GM18870 (cell line): ENCODE measurements at regions not wholly inside any gene's neighbourhood (a gene's known extent, or its start where the extent isn't known, plus 50 kb on each side); places are given as distances from the start of the nearest gene placed in this dataset.

ENCODE experiments used
- ATAC-seq: cut with Tn5 transposase; IDR thresholded peaks from one replicate; pipeline ENCODE4 v1.9.1; 2021; ENCODE audit warnings: moderate library complexity; ENCODE audit not compliant: unreplicated experiment

DNA sequence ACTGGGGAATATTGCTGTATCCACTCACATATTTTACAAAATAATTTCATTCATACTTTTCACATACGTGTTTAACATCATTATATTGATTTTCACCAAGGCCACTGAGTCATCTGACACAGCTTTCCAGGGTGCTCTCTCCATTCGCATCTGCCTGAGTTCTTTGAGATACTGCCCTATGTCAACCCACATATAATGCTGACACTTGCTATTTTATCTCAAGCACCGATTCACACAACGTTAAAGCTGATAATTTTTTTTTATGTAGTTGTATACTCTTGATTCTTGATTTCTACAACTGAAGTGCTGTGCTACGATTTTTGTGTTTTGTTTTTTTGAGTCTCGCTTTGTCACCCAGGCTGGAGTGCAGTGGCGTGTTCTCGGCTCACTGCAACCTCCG lies 249.8 kb upstream of the CDIN1 start:
- ATAC-seq, result no peak

DNA sequence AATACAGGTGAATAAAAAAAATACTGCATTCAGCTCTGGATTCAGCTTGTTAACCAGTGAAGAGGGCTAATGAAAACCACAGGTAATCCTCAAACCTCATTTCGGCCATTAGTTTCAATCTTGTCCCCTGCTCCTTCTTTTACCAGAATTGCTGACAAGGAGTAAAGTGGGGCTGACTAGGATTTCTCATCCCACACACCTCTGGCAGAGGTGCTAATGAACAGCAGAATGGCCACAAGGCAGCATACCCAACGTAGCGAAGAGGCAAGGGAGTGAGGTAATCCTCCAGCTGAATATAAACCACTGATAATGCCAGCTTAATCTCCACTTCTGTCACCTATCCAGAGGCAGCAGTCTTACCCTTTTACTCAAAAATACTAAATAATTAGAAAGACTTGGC lies 248.8 kb upstream of the CDIN1 start:
- no peak for ATAC-seq

DNA sequence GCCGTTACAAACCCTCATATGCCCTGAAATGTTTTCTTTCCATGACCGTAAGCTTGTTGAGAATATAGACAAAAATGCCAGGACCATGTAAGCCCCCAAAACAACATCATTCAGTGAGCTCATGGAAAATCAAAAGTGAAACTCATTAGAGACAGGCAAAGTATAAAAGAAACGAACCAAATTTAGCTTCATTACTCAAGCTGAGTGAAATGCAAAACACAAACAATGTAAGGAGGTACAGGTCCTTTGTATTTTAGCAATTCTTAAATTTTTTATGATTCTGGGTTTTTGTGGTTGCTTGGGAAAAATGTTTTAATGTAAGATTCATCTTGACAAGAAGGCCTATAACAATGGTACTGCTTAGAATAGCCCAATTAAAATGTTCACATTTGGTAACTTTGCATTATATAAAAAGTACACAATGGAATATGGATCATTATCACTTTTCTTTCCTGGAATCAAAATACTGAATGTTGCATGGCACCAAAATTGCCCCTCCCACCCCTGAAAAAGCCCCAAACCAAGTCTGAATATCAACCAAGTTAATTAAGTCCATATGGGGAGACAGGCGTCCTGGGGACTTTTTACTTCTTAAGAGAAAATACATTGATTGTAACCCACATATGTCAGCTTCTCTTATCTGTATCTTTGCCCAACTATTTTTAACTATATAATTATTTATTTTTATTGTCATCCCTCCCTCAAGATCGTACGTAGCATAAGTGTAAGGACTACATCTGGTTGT lies 247.7 kb upstream of the CDIN1 start:
- ATAC-seq, result no peak

DNA sequence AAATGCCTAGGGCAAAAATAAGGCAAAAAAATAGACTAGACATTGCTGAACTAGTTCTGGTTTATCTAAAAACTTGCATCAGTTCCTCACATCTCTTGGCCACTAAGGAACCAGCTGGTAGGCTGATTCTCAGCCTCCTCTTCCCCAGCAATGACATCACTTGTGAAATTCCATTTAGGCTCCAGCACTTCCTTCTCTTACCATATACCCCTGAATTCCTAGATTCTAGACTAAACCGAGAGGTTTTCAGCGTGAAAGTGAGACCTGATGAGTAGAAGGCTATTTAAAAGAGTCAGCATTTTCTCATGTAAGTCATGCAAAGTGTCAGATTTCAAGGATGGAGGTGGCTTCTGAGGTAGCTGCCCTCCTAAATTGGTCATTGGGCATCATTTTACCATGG lies 247.1 kb upstream of the CDIN1 start:
- no peak for ATAC-seq

DNA sequence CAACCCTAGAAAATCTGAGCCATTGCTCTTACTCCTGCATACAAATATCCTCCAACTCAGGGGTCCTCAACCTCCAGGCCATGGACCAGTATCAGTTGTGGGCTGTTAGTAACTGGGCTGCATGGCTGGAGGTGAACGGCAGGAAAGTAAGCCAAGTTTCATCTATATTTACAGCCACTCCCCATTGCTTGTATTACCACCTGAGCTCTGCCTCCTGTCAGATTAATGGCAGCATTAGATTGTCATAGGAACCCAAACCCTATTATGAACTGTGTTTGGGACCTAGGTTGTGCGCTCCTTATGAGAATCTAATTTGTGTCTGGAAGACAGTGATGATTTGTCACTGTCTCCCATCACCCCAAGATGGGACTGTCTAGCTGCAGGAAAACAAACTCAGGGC lies 246.5 kb upstream of the CDIN1 start:
- no peak for ATAC-seq

DNA sequence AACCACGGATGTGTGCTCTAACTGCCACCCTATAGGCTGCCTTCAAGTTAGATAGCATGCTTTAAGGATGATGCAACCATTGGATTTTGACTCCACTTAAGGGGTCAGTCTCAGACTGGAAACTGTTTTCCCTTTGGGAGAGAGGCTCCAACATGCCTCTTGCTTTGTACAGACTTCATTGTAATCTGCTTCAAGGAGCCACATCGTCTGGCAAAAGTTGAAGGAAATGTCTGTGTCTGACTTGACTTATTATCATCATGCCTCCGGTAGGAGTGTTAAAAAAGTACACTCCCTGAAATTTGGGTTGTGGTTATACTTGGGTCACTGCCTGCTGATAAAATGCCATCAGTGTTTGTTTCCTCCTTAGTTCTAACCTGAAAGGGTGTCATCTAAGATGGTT lies 245.4 kb upstream of the CDIN1 start:
- no peak for ATAC-seq

DNA sequence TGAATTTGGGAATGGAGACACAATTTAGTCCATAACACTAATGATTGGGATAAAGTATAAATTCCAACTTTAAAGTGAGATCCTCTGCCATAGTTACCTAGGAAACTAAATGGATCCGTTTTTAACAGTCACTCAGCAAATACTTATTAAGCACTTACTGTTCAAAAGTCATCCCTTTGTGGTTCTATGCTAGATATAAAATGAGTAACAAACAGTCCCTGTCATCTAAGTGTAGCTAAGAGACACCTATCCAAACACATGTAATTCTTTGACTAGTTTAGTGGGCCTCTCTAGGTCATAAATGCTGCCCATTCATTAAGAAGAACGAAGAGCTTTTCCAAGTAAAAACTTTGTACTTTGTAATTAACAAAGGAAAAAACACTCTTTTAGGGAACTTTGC lies 244.2 kb upstream of the CDIN1 start:
- no peak for ATAC-seq

DNA sequence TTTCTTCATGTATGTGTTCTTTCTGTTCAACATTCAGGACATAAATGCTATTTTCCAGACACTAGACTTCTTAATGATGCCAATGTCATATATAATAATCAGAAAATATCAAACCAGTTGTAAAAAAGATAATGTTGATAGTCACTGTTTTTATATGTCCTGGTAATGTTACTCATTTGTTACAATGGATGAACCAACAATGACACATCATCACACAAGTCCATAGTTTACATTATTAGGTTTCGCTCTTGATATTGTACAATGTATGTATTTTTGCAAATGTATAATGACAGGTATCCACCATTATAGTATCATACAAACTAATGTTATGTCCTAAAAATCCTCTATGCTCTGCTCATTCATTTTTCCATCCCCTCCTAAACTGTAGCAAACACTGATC lies 243.8 kb upstream of the CDIN1 start:
- no peak for ATAC-seq

DNA sequence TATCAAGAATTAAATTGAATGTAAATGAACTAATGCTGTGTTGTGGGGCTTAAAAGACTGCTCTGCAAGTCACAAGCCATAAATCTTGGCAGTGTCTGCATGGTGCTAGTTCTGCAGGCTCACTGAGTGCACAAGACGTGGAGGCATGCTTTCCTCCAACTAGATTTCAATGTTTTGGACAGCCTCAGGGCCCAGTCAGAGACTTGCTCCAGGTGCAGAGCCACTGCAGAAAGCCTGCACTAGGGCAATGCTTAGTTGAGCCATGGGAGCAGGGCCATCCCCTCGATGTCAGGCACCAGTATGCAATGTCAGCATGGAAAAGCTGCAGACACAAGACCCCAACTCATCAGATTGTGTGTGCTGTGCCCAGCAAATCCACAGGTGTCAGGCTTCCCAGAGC lies 234.5 kb upstream of the CDIN1 start:
- no peak for ATAC-seq

DNA sequence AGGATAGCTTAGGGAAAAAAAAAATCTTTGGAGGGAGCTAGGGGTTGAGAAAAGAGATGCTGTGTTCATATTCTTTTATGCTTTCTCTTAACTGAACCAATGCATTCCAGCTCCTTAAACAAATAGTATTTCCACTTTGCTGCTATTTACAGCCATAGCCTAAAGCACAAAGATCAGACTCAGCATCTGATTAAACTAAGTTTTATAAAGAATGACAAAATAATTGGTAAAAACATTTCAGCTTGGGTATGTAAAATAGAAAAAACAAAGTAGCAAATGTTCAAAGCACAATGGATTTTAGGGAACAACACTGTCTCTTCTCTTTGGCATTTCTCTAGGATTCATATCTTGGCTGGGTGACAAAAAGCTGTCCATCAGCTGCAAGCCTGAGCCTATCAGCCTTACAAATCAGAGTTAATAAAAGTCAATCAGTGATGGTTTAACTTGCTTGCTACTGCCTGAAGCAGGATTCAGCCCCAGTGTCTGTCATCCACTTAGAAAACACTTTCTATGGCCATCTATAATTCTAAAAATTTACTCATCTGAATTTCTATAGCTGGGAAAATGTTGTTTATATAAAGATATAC lies 232.1 kb upstream of the CDIN1 start:
- ATAC-seq, result no peak

DNA sequence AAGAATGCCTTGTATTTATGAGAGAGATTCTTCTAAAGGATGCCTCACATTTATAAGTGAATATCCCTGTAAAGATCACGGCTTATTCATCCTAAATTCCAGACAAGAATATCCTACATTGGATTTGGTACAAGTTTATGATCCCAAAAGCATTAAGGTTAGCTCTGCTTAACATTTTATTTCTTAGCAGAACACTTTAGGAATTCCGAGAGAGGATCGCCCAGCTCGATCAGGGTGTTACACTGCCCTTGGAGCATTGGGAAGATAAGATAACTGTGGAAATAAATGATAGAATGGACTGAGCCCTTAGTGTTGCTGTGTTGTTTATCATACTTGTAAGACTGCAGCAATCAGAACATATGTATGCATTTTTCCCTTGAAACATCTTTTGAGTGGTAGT lies 223.0 kb upstream of the CDIN1 start:
- no peak for ATAC-seq

DNA sequence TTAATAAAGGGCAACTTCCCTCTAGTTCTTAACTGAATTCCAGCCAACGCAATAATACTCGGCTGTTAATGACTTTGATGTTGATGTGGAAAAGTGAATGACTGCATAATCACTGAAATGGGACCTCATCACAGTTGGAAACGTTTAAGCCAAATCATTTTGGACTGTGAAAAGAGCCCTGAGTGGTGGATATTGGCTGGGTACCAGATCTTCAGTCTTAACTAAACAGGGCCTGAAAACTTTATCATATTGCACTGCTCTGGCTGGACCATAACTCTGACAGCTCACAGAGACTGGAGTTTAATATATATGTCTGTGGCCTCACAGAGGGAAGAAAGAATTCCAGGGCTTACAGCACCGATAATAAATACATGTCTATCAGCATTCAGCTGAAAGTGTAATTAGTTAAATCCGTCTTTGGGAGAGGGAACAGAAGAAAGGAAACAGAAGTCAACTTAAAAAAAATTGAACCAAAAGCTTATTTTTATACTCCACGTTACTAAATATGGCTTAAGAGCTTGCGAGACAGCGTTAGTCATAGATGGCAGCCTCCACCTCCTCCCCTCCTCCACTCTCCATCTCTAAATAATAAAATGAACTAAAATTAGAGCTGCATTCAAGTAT lies 222.3 kb upstream of the CDIN1 start:
- no peak for ATAC-seq

DNA sequence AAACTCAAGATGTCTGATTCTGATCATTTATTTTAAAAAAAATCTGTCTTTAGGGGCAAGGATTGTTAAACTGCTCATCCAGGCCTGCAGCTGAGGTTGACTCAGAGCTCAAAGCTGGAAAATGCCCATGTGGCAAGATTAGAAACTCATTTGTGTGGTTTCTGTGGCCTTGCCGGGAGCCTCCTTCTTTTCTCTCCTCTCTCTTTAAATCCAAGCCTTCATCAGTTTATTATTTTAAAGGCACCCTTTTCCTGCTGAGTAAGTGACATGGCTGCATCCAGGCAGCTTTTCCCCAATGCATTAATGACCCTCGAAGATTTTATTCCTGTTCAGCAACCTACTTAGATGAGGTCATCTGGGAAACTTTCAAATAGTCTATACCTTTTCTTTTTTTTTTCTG lies 221.3 kb upstream of the CDIN1 start:
- ATAC-seq, result no peak

DNA sequence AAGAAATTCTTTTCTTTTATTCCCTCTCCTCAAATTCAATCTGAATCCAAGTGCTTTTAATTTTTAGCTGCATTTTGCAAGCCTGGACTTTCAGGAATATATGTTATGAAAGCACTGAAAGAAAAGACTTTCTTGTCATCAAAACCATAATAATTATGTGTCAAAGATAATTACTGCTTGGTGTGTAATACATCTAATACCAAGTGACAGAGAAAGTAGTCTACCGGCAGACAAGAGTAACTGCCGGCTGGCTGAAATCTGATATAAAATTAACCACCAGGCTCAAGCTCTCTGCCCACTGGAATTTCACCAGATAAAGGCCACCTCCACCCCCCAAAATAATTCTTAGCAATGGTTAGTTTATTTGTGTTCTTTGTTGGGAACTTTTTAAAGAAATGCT lies 220.9 kb upstream of the CDIN1 start:
- ATAC-seq, result no peak

DNA sequence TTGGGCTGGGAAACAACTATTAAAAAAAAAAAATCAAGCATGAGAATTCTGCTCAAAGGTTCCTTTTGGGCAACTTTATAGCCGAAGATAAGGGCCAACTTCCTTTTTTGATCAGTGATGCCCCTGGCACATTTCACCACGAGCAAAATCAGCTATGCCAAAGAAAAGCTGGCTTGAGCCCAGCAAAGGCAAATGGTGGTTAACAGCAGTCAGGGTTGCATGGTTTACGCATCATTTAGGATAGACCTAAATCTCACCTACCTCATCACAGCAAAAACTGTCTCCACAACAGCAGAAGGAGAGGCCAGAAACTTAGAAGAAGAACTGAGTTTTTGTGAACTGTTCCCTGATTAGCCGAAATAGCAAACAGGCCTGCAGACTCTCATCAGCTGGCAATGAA lies 220.1 kb upstream of the CDIN1 start:
- no peak for ATAC-seq

DNA sequence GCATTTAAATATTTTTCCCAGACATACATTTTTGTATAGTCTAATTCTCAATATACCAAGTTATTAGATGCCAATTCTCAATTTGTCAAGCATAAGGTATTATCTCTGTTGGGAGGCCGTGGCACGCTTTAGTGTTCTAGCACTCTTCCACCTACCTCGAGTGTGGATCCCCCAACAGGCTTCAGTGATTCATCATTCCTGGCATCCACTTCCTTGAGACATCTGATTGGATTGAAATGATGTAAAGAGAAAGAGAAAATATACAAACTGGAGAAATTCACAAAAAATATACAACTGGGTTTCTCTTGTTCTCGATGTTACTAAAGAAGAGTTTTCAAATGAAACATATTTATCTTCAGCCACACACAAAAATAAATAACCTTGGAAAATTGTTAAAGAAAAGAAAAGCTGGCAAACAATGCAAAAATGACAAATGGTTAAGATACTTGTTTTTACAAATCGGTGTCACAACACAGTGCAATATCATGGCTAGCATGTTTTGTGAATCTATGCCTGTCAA lies 218.0 kb upstream of the CDIN1 start:
- no peak for ATAC-seq

DNA sequence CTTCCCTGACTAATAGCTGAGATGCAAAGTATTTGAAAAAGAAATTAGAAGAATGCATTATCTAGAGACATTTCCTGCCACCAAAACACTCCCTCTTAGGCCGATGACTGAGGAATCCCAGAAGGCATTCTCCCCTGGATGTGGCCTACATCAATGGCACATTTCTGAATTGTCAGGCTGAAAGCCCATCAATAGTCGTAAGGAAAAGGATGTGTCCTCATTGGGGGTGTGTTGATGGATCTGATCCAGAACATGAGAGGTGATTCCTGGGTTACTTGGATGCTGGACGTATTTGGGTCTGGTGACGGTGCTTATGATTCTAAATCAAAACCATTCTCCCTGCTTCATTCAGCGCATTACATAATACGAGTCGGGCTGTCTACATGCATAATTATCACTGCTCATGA lies 216.9 kb upstream of the CDIN1 start:
- ATAC-seq, result no peak

DNA sequence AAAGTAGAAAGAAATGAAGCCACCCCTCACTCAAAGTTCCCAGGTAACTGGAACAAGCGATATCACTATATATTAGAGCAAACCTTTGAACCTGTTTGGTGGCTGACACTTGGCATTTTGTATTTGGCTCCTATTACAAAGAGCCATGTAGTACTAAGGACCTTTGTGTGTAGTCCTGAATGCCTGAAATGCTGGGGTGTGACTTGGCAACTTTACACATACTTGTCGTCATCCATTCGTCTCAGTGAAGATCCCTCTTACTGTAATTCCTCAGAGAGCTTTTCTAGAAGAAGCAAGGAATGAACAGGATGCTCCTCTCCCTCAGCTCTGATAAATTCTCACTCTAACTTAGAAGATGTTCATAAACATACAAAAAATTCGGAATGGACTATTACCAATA lies 216.1 kb upstream of the CDIN1 start:
- no peak for ATAC-seq

DNA sequence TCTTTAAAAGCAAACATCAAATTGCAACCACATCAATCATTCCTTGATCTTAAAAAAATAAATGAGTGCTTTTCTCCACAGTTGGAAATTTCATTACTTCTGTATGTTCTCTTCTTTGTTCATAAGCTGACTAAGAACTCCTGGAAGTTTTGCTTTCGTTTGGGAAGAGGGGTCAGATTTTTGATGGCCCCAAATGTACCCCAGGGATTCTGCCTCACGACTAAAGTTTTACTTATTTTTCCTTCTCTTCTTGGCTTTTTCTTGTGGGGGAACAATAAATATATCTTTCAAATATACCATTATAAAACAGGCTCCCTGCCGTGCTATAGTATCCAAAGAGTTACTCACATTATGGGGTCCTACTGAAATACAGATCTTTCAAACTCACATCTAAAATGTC lies 215.0 kb upstream of the CDIN1 start:
- ATAC-seq, result no peak

DNA sequence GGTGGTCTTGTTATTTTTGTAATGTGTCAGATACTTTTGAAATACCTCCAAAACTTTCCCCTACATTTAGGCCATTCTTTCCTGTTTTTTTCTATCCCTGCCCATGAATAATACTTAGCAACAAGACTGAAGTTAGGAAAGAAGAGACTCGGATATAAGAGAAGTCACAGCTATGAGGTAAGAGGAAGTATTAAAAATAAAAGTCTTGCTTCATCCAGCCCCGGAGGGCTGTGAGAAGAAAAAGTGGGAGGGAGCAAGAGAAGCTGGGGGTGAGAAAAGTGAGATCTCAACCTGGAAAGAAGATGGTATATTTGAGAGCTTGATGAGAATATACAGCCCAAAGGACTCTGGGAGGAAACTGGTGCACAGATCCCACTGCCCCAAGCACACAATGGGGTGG lies 213.5 kb upstream of the CDIN1 start:
- ATAC-seq, result no peak

DNA sequence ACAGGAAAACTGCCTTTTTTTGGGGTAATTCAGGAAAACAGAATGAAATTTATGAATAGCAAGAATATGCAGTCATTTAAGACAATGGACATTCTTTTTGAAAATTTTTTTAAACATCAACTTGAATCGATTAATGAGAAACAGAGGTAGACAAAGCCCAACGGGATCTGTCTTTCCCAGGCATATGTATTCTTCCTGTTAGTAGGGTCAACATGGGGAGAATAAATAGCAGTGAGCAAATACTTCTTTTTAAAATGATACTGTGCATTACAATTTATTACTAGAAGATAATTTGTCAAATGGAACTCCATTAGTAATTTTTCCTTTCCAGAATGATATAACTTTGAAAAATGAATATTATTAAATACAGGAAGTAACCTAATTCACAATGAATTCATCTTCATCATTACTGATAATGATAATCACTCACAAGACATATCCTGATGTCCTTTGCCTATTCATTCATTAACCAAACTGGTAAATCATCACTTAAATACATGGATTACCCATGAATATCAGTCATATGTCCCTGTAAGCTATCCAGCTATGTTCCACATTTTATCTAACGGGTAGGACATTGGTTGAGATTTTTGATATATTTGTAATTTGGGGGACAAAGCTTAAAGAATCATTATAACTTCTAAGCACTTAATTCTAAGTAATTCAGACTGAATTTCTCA lies 209.2 kb upstream of the CDIN1 start:
- no peak for ATAC-seq

DNA sequence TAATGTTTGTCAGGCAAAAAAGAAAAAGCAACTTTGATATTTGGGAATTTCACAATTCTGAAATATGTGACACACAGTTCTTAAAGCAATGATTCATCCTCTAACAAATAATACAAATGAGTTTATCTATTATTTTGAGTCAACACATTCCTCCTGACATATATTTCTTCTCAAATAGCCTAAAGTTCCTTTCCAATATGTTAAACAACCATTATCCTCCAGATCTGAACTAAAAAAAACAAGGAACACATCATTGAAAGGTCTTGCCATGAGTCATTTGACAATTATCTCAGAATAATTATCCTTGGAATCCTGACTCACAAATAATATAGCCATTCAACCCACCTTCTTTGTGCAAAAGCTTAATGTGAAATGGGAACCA lies 208.7 kb upstream of the CDIN1 start:
- no peak for ATAC-seq
